ENCODE measurements at regions not wholly inside any gene's neighbourhood (a gene's known extent, or its start where the extent isn't known, plus 50 kb on each side); places are given as distances from the start of the nearest gene placed in this dataset.

DNA sequence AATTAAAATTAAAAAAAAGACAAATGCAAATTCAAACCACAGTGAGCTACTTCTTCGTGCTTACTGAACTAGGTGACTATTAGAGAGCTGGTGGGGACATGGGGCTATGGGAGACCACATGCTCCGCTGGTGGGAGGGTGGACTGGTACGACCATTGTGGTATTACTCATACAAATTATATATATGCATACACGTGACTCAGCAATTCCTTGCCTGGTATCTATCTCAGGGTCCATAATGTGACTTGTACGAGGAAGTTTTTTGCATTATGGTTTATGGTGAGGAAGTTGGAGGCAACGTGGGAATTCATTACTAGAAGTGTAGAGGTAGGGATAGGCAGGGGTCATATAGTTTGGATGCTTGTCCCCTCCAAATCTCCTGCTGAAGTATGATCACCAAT is 1112.7 kb downstream of the TYW1 start:
- TF ChIP-seq, protein P1, sequence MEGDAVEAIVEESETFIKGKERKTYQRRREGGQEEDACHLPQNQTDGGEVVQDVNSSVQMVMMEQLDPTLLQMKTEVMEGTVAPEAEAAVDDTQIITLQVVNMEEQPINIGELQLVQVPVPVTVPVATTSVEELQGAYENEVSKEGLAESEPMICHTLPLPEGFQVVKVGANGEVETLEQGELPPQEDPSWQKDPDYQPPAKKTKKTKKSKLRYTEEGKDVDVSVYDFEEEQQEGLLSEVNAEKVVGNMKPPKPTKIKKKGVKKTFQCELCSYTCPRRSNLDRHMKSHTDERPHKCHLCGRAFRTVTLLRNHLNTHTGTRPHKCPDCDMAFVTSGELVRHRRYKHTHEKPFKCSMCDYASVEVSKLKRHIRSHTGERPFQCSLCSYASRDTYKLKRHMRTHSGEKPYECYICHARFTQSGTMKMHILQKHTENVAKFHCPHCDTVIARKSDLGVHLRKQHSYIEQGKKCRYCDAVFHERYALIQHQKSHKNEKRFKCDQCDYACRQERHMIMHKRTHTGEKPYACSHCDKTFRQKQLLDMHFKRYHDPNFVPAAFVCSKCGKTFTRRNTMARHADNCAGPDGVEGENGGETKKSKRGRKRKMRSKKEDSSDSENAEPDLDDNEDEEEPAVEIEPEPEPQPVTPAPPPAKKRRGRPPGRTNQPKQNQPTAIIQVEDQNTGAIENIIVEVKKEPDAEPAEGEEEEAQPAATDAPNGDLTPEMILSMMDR (conservative IDR thresholded peaks at IDR 0.05), result no peak
- TF ChIP-seq ZFX (IDR thresholded peaks at IDR 0.05), result no peak

Data from C4-2B (cell line).